ENCODE measurements at regions not wholly inside any gene's neighbourhood (a gene's known extent, or its start where the extent isn't known, plus 50 kb on each side); places are given as distances from the start of the nearest gene placed in this dataset.

DNA sequence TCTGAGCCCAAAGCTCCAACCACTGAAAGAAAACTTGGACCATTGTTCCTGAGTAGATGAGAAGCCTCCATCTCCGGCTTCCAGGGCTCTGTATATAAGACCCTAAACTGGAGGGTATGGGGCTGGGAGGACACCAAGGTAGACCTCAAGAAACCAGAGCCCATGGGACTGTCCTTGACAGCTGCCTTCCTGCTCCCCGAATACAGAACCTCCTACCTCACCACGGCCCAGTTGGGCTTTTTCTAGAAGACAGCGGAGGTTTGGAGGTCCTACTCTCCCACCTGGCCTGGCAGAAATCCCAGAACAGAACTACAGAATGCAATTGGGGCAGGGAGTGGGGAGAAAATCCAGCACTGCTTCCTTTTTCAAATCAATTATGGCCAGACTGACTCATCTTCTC, 177.3 kb upstream of the ZNF507 start:
- TF ChIP-seq, protein P1, sequence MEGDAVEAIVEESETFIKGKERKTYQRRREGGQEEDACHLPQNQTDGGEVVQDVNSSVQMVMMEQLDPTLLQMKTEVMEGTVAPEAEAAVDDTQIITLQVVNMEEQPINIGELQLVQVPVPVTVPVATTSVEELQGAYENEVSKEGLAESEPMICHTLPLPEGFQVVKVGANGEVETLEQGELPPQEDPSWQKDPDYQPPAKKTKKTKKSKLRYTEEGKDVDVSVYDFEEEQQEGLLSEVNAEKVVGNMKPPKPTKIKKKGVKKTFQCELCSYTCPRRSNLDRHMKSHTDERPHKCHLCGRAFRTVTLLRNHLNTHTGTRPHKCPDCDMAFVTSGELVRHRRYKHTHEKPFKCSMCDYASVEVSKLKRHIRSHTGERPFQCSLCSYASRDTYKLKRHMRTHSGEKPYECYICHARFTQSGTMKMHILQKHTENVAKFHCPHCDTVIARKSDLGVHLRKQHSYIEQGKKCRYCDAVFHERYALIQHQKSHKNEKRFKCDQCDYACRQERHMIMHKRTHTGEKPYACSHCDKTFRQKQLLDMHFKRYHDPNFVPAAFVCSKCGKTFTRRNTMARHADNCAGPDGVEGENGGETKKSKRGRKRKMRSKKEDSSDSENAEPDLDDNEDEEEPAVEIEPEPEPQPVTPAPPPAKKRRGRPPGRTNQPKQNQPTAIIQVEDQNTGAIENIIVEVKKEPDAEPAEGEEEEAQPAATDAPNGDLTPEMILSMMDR (IDR thresholded peaks at IDR 0.05): no peak
- no peak for TF ChIP-seq POLR2A (IDR thresholded peaks at IDR 0.05)
